H9 (cell line): ENCODE measurements at regions not wholly inside any gene's neighbourhood (a gene's known extent, or its start where the extent isn't known, plus 50 kb on each side); places are given as distances from the start of the nearest gene placed in this dataset.

ENCODE experiments used
- DNase-seq: peaks from one replicate; pipeline ENCODE4 v3.0.0-alpha.2; 2017
- H2AFZ ChIP-seq: one replicate; pipeline ENCODE4 v1.6.1; 2013; ENCODE audit warnings: mild to moderate bottlenecking, low read length, control low read depth, moderate library complexity
- H2AK5ac ChIP-seq: 2 replicates; pipeline ENCODE4 v1.6.1; 2013; ENCODE audit warnings: low read length, control low read depth, mixed read lengths; ENCODE audit not compliant: insufficient read length
- H2BK120ac ChIP-seq: one replicate; pipeline ENCODE4 v1.6.1; 2013; ENCODE audit warnings: low read depth, mild to moderate bottlenecking, low read length, control low read depth, inconsistent platforms; ENCODE audit not compliant: poor library complexity, severe bottlenecking
- H2BK12ac ChIP-seq: 2 replicates; pipeline ENCODE4 v1.6.1; 2013; ENCODE audit warnings: low read length, control low read depth, mixed read lengths, low read depth; ENCODE audit not compliant: insufficient read length
- H2BK15ac ChIP-seq: 2 replicates; pipeline ENCODE4 v1.6.1; 2013; ENCODE audit warnings: low read depth, low read length, control low read depth
- H2BK20ac ChIP-seq: one replicate; pipeline ENCODE4 v1.6.1; 2013; ENCODE audit warnings: low read depth, mild to moderate bottlenecking, low read length, control low read depth, inconsistent platforms; ENCODE audit not compliant: poor library complexity, severe bottlenecking
- H2BK5ac ChIP-seq: 2 replicates; pipeline ENCODE4 v1.6.1; 2013; ENCODE audit warnings: low read length, control low read depth, mixed read lengths; ENCODE audit not compliant: insufficient read length
- H3K14ac ChIP-seq: 2 replicates; pipeline ENCODE4 v1.6.1; 2013; ENCODE audit warnings: low read length, control low read depth; ENCODE audit not compliant: insufficient read depth
- H3K18ac ChIP-seq: 2 replicates; pipeline ENCODE4 v1.6.1; 2013; ENCODE audit warnings: low read depth, mild to moderate bottlenecking, mixed read lengths, low read length, control low read depth; ENCODE audit not compliant: insufficient read length
- H3K23ac ChIP-seq: 2 replicates; pipeline ENCODE4 v1.6.1; 2013; ENCODE audit warnings: low read length, control low read depth, mixed read lengths, low read depth; ENCODE audit not compliant: insufficient read length
- H3K23me2 ChIP-seq: 2 replicates; pipeline ENCODE4 v1.6.1; 2013; ENCODE audit warnings: low read depth, mild to moderate bottlenecking, mixed read lengths, low read length, control low read depth; ENCODE audit not compliant: insufficient read length, poor library complexity, severe bottlenecking
- H3K27ac ChIP-seq: 2 replicates; pipeline ENCODE4 v1.5.1; 2013; ENCODE audit warnings: low read length, control low read depth, mixed read lengths, low read depth; ENCODE audit not compliant: insufficient read length
- H3K27me3 ChIP-seq: 2 replicates; pipeline ENCODE4 v1.6.1; 2013; ENCODE audit warnings: low read length, control low read depth, inconsistent platforms; ENCODE audit not compliant: insufficient read depth
- H3K4ac ChIP-seq: 2 replicates; pipeline ENCODE4 v1.6.1; 2013; ENCODE audit warnings: low read depth, mild to moderate bottlenecking, control low read depth, inconsistent platforms, low read length, moderate library complexity
- H3K4me1 ChIP-seq: 2 replicates; pipeline ENCODE4 v1.6.1; 2013; ENCODE audit warnings: low read length, control low read depth, inconsistent platforms; ENCODE audit not compliant: insufficient read depth
- H3K4me2 ChIP-seq: 2 replicates; pipeline ENCODE4 v1.6.1; 2013; ENCODE audit warnings: low read length, control low read depth, mixed read lengths; ENCODE audit not compliant: insufficient read length, insufficient read depth
- H3K56ac ChIP-seq: 2 replicates; pipeline ENCODE4 v1.6.1; 2013; ENCODE audit warnings: low read depth, mild to moderate bottlenecking, mixed read lengths, low read length, control low read depth; ENCODE audit not compliant: insufficient read length
- H3K79me1 ChIP-seq: 2 replicates; pipeline ENCODE4 v1.6.1; 2013; ENCODE audit warnings: low read depth, mild to moderate bottlenecking, moderate library complexity, low read length, control low read depth, inconsistent platforms; ENCODE audit not compliant: insufficient read depth, poor library complexity, severe bottlenecking
- H3K79me2 ChIP-seq: 2 replicates; pipeline ENCODE4 v1.6.1; 2013; ENCODE audit warnings: low read length, control low read depth, inconsistent platforms; ENCODE audit not compliant: insufficient read depth
- H3K9ac ChIP-seq: 2 replicates; pipeline ENCODE4 v1.6.1; 2013; ENCODE audit warnings: low read length, control low read depth, mixed read lengths; ENCODE audit not compliant: insufficient read length; ENCODE audit errors: extremely low read depth
- H3K9me3 ChIP-seq: one replicate; pipeline ENCODE4 v1.6.1; 2013; ENCODE audit warnings: low read depth, low read length, inconsistent platforms; ENCODE audit not compliant: control insufficient read depth
- H3T11ph ChIP-seq: one replicate; pipeline ENCODE4 v1.6.1; 2013; ENCODE audit warnings: mild to moderate bottlenecking, low read length, control low read depth, inconsistent platforms
- H4K20me1 ChIP-seq: one replicate; pipeline ENCODE4 v1.6.1; 2013; ENCODE audit not compliant: control insufficient read depth, insufficient read length, insufficient read depth
- H4K5ac ChIP-seq: 2 replicates; pipeline ENCODE4 v1.6.1; 2013; ENCODE audit warnings: low read depth, mild to moderate bottlenecking, mixed read lengths, low read length, control low read depth; ENCODE audit not compliant: insufficient read length
- H4K8ac ChIP-seq: replicated peaks from 2 replicates; pipeline ENCODE4 v1.6.1; 2013; ENCODE audit warnings: low read length, control low read depth, mixed read lengths, low read depth; ENCODE audit not compliant: insufficient read length
- H4K91ac ChIP-seq: 2 replicates; pipeline ENCODE4 v1.6.1; 2013; ENCODE audit warnings: low read depth, mild to moderate bottlenecking, moderate library complexity, mixed read lengths, low read length, control low read depth; ENCODE audit not compliant: insufficient read length
- H3K27ac Mint-ChIP-seq, 3 experiments: 2 replicates in 2 of 3; 3 replicates in 1 of 3; pipeline ENCODE4 v1.8.0; 2020 to 2021; ENCODE audit warnings: mixed read lengths in 3 of 3, mild to moderate bottlenecking in 1 of 3, moderate library complexity in 1 of 3
- H3K27me3 Mint-ChIP-seq: 2 replicates; pipeline ENCODE4 v1.8.0; 2021; ENCODE audit warnings: low read depth, mild to moderate bottlenecking, moderate library complexity, mixed read lengths
- H3K36me3 Mint-ChIP-seq, 3 experiments: 2 replicates in 2 of 3; 3 replicates in 1 of 3; pipeline ENCODE4 v1.8.0; 2020 to 2021; ENCODE audit warnings: low read depth in 3 of 3, mixed read lengths in 3 of 3; ENCODE audit not compliant: insufficient read depth in 1 of 3
- H3K4me1 Mint-ChIP-seq, 2 experiments: 2 replicates each; pipeline ENCODE4 v1.8.0; 2020; ENCODE audit warnings: mixed read lengths in 2 of 2
- H3K4me3 Mint-ChIP-seq, 2 experiments: 2 replicates in 1 of 2; 3 replicates in 1 of 2; pipeline ENCODE4 v1.8.0; 2020 to 2021; ENCODE audit warnings: mild to moderate bottlenecking in 2 of 2, mixed read lengths in 2 of 2, moderate library complexity in 1 of 2
- H3K9me3 Mint-ChIP-seq, 2 experiments: 2 replicates in 1 of 2; 3 replicates in 1 of 2; pipeline ENCODE4 v1.8.0; 2020; ENCODE audit warnings: mild to moderate bottlenecking in 2 of 2, mixed read lengths in 2 of 2, moderate library complexity in 1 of 2
- WGBS: extraction: QIAGEN DNeasy Blood & Tissue Kit; methylation state at CpG from one replicate; pipeline ENCODE4 v1.1.7; 2013; ENCODE audit warnings: missing lambda C conversion rate, low lambda C conversion rate, mixed read lengths; ENCODE audit not compliant: insufficient read length; ENCODE audit errors: extremely low coverage; 5-methylcytosine and 5-hydroxymethylcytosine counted together
- TF ChIP-seq, protein P1 (sequence below): fragments of 200-600 bp; sonication (generic); conservative IDR thresholded peaks from 3 replicates; pipeline ENCODE4 v1.8.0; 2021; ENCODE audit warnings: antibody characterized with exemption, mild to moderate bottlenecking

DNA sequence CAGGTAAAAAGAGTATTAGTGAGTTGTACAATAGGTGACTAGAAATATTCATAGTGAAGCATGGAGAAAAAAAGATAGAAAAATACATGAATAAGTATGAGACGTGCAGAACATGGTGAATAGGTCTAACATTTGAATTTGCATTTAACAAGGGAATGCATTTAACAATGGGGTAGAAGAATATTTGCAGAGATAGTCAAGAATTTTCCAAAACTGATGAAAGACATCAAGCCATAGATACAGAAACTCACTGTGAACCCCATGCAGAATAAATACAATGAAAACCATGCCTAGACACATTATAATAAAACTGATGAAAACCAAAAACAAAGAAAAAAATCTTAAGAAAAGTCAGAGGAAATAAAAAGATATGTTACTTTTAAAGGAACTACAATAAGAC is 184.8 kb downstream of the KTN1 start:
- Histone ChIP-seq H3K79me2 (no peaks in the 10 kb centered on the region), H2AK5ac (no peak overlapping the region), H3K27ac (no peak overlapping the region), H4K8ac (no peak overlapping the region), H2BK12ac (no peak overlapping the region), H3K79me1 (no peaks in the 10 kb centered on the region), H4K91ac (no peak overlapping the region), H3K4me2 (no peak overlapping the region), H2BK5ac (no peak overlapping the region), H4K20me1 (no peaks in the 10 kb centered on the region), H3K4ac (no peak overlapping the region), H2BK15ac (no peak overlapping the region), H4K5ac (no peak overlapping the region), H3K18ac (no peak overlapping the region), H3K23ac (no peak overlapping the region), H2BK120ac (no peak overlapping the region), H3K9me3 (no peaks in the 10 kb centered on the region), H3T11ph (no peak overlapping the region), H3K23me2 (no peaks in the 10 kb centered on the region), H3K56ac (no peak overlapping the region), H3K9ac (no peak overlapping the region), H2BK20ac (no peak overlapping the region), H3K4me1 (peaks cover 3% of the 10 kb centered on the region; the same call in 1 of the 2 replicates), H3K27me3 (no peaks in the 10 kb centered on the region), H3K14ac (no peak overlapping the region), H2AFZ (no peak overlapping the region)
- Mint-ChIP-seq H3K36me3 (no peaks in the 10 kb centered on the region), H3K4me3 (no peak overlapping the region), H3K27ac (no peak overlapping the region), H3K27me3 (no peaks in the 10 kb centered on the region; the same call in 1 of the 2 replicates), H3K4me1 (peaks cover 10 to 15% of the 10 kb centered on the region in 2 experiments), H3K9me3 (peaks cover 3 to 4% of the 10 kb centered on the region in 2 experiments; a peak in 2 of 5 replicates)
- TF ChIP-seq, protein P1, sequence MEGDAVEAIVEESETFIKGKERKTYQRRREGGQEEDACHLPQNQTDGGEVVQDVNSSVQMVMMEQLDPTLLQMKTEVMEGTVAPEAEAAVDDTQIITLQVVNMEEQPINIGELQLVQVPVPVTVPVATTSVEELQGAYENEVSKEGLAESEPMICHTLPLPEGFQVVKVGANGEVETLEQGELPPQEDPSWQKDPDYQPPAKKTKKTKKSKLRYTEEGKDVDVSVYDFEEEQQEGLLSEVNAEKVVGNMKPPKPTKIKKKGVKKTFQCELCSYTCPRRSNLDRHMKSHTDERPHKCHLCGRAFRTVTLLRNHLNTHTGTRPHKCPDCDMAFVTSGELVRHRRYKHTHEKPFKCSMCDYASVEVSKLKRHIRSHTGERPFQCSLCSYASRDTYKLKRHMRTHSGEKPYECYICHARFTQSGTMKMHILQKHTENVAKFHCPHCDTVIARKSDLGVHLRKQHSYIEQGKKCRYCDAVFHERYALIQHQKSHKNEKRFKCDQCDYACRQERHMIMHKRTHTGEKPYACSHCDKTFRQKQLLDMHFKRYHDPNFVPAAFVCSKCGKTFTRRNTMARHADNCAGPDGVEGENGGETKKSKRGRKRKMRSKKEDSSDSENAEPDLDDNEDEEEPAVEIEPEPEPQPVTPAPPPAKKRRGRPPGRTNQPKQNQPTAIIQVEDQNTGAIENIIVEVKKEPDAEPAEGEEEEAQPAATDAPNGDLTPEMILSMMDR, result no peak
- WGBS, result no CpG with 5 or more reads among the region's 1 CpG
- DNase-seq, result no peak
